SU-DHL-6 (cell line): ENCODE measurements at regions not wholly inside any gene's neighbourhood (a gene's known extent, or its start where the extent isn't known, plus 50 kb on each side); places are given as distances from the start of the nearest gene placed in this dataset.

Source experiments
- H2AFZ ChIP-seq: fragments of 200-600 bp; sonication (generic); 2 replicates; pipeline ENCODE4 v1.6.1; 2014; ENCODE audit warnings: low read depth, mild to moderate bottlenecking, moderate library complexity, mixed read lengths, antibody characterized with exemption, low read length; ENCODE audit not compliant: severe bottlenecking
- H3F3A ChIP-seq: fragments of 200-600 bp; shearing (Covaris generic); 2 replicates; pipeline ENCODE4 v1.6.0; 2016; ENCODE audit warnings: antibody characterized with exemption, mild to moderate bottlenecking; ENCODE audit not compliant: insufficient read depth
- H3K27ac ChIP-seq: fragments of 200-600 bp; sonication (generic); 2 replicates; pipeline ENCODE4 v1.5.1; 2016; ENCODE audit warnings: low read depth, mild to moderate bottlenecking, low read length, moderate library complexity, mixed read lengths
- H3K27me3 ChIP-seq: fragments of 200-600 bp; sonication (generic), shearing (Covaris generic); 2 replicates; pipeline ENCODE4 v1.6.0; 2014; ENCODE audit warnings: mild to moderate bottlenecking, low read length
- H3K36me3 ChIP-seq: fragments of 200-600 bp; sonication (generic); 2 replicates; pipeline ENCODE4 v1.6.1; 2014; ENCODE audit warnings: mild to moderate bottlenecking, low read length, mixed read lengths
- H3K4me2 ChIP-seq: fragments of 300-600, 200-600 bp; shearing (Covaris generic), sonication (generic); 2 replicates; pipeline ENCODE4 v1.6.0; 2014; ENCODE audit warnings: low read length, low read depth, mild to moderate bottlenecking; ENCODE audit not compliant: poor library complexity, severe bottlenecking
- H3K4me3 ChIP-seq: fragments of 200-600 bp; sonication (generic); 2 replicates; pipeline ENCODE4 v1.5.1; 2014; ENCODE audit warnings: antibody characterized with exemption, low read length, mild to moderate bottlenecking, mixed read lengths; ENCODE audit not compliant: insufficient read depth, poor library complexity, severe bottlenecking
- H3K79me2 ChIP-seq: fragments of 200-600 bp; sonication (generic); 2 replicates; pipeline ENCODE4 v1.6.1; 2014; ENCODE audit warnings: mild to moderate bottlenecking, low read length, moderate library complexity; ENCODE audit not compliant: insufficient read depth
- H3K9ac ChIP-seq: fragments of 200-600 bp; sonication (generic); 2 replicates; pipeline ENCODE4 v1.7.0; 2014; ENCODE audit warnings: mild to moderate bottlenecking, low read length
- H3K9me2 ChIP-seq: fragments of 200-600 bp; sonication (generic); replicated peaks from 2 replicates; pipeline ENCODE4 v1.6.1; 2014; ENCODE audit warnings: low read length; ENCODE audit not compliant: insufficient read depth
- H3K9me3 ChIP-seq: fragments of 200-600 bp; sonication (generic); 2 replicates; pipeline ENCODE4 v1.6.1; 2014; ENCODE audit warnings: low read length, mixed read lengths; ENCODE audit not compliant: insufficient read depth
- H4K20me1 ChIP-seq: fragments of 200-600 bp; sonication (generic); 2 replicates; pipeline ENCODE4 v1.6.1; 2014; ENCODE audit warnings: low read depth, mild to moderate bottlenecking, antibody characterized with exemption, low read length, moderate library complexity, mixed read lengths
- EZH2phosphoT487 ChIP-seq: fragments of 200-600 bp; sonication (generic), shearing (Covaris generic); conservative IDR thresholded peaks from 2 replicates; pipeline ENCODE4 v1.6.1; 2018; ENCODE audit warnings: mild to moderate bottlenecking, antibody characterized with exemption, low read length, moderate library complexity, mixed read lengths
- TF ChIP-seq, protein P1 (sequence below): fragments of 200-600 bp; sonication (generic); IDR thresholded peaks from one replicate; pipeline ENCODE4 v1.5.1; 2017; ENCODE audit warnings: antibody characterized with exemption, mild to moderate bottlenecking, low read length, moderate library complexity; ENCODE audit not compliant: insufficient read depth, poor library complexity, severe bottlenecking

DNA sequence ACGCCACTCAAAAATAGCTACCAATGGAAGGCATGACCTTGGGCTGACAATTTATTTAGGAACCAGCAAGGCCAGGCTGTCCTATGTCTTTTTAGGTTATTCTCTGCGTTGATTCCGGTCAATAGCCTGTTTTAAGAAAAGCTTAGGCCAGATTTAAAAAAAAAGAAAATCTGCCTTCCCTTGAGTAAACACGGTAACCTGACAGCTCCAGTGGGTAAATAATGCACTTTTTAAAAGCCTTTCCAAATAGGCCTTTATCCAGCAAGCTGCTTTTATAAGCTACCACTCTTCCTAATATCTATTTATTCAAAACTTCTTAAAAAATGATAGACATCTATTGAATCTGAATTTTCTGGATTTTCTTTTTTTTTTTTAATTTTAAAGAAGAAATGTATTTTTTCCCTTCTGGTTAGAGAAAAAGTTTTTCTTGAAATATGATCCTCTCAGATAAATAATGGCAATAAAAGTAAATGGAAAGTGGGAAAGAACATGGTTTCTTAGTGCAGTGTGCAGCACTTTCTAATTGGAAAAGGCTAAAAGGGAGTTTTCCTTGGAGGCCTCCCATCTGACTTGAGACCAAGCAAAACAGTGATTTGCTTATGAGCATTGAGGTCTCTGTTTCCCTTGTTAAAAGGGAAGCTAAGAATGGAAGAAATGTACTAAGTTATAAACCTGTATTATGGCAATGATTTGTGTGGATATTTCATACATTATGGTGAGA is 281.0 kb upstream of the RUNX1 start:
- Histone ChIP-seq H3K27ac (no peak overlapping the region), H3K9ac (no peak overlapping the region), H2AFZ (no peak overlapping the region), H4K20me1 (no peaks in the 10 kb centered on the region), H3K36me3 (no peaks in the 10 kb centered on the region), H3K27me3 (no peaks in the 10 kb centered on the region), H3F3A (no peaks in the 10 kb centered on the region), H3K9me3 (no peaks in the 10 kb centered on the region), H3K79me2 (no peaks in the 10 kb centered on the region), H3K4me3 (no peak overlapping the region), H3K9me2 (no peaks in the 10 kb centered on the region), H3K4me2 (no peak overlapping the region)
- TF ChIP-seq EZH2phosphoT487: no peak
- TF ChIP-seq, protein P1, sequence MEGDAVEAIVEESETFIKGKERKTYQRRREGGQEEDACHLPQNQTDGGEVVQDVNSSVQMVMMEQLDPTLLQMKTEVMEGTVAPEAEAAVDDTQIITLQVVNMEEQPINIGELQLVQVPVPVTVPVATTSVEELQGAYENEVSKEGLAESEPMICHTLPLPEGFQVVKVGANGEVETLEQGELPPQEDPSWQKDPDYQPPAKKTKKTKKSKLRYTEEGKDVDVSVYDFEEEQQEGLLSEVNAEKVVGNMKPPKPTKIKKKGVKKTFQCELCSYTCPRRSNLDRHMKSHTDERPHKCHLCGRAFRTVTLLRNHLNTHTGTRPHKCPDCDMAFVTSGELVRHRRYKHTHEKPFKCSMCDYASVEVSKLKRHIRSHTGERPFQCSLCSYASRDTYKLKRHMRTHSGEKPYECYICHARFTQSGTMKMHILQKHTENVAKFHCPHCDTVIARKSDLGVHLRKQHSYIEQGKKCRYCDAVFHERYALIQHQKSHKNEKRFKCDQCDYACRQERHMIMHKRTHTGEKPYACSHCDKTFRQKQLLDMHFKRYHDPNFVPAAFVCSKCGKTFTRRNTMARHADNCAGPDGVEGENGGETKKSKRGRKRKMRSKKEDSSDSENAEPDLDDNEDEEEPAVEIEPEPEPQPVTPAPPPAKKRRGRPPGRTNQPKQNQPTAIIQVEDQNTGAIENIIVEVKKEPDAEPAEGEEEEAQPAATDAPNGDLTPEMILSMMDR: no peak

DNA sequence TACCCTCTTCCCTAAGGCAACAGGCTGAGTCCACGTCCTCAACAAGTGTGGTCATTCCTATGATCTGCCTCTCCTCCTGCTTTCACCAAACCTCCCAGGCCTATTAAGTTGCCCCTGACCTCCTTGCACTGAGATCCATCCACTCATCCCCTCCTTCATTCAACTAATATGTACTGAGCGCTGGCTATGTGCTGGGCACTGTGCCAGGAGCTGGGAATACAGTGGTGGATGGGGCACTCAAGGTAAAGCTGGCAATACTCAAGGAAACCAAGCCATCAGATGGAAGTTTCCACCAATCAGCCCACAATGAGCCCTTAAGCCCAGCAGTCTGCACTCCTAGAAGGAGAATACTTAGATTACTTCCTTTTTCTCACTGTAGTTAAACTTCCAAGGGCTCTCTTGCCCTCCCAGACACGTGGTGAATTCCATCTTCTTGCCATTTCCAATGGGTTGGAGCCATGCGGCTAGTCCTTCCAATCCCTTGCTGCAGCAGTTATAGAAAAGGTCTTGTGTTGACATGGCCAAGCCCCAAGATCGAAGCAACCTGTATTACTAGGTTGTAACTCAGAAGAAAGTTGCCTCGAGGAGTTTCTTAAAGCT is 279.9 kb upstream of the RUNX1 start:
- H3K27ac ChIP-seq: no peak overlapping the region
- no peak overlapping the region for H2AFZ ChIP-seq
- H3K9me2 ChIP-seq: no peaks in the 10 kb centered on the region
- no peak overlapping the region for H3K9ac ChIP-seq
- H3K79me2 ChIP-seq: no peaks in the 10 kb centered on the region
- TF ChIP-seq EZH2phosphoT487: no peak
- TF ChIP-seq, protein P1: no peak
- no peaks in the 10 kb centered on the region for H3K36me3 ChIP-seq
- H3K9me3 ChIP-seq: no peaks in the 10 kb centered on the region
- no peaks in the 10 kb centered on the region for H3F3A ChIP-seq
- H3K4me3 ChIP-seq: no peak overlapping the region
- H3K4me2 ChIP-seq: no peak overlapping the region
- no peaks in the 10 kb centered on the region for H3K27me3 ChIP-seq
- H4K20me1 ChIP-seq: no peaks in the 10 kb centered on the region

DNA sequence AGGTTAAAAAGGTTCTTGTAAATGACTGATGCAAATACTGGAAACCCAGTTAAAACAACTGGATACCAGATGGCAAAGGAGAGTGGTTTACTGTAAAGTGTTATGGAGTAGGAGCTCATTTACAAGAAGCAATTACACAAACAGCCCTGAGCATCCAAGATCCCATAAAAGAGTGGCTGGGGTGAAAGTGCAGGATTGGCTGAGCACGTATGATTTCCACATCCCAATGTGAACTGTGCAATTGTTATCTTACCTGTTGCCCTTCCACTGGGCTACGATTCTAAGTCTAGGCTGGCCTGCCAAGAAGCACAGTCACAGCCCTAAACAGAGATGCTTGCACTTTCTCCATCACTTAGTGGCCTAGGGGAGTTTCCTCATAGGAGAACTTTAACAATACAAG is 277.6 kb upstream of the RUNX1 start:
- no peaks in the 10 kb centered on the region for H4K20me1 ChIP-seq
- TF ChIP-seq EZH2phosphoT487: no peak
- TF ChIP-seq, protein P1: no peak
- no peak overlapping the region for H3K27ac ChIP-seq
- H3K9ac ChIP-seq: no peak overlapping the region
- H3K36me3 ChIP-seq: no peaks in the 10 kb centered on the region
- H3K27me3 ChIP-seq: no peaks in the 10 kb centered on the region
- H3K4me2 ChIP-seq: no peak overlapping the region
- H3K9me3 ChIP-seq: no peaks in the 10 kb centered on the region
- no peak overlapping the region for H2AFZ ChIP-seq
- no peaks in the 10 kb centered on the region for H3F3A ChIP-seq
- no peaks in the 10 kb centered on the region for H3K79me2 ChIP-seq
- H3K4me3 ChIP-seq: no peak overlapping the region
- no peaks in the 10 kb centered on the region for H3K9me2 ChIP-seq
